ENCODE measurements at regions not wholly inside any gene's neighbourhood (a gene's known extent, or its start where the extent isn't known, plus 50 kb on each side); places are given as distances from the start of the nearest gene placed in this dataset.
"Not testable (repeated sequence)": the region's sequence is repeated elsewhere in the genome, so short reads cannot be mapped to it uniquely, and the experiment has no call there.

GRCh38 chr20:46785958-46786357, 76.5 kb downstream of the SLC2A10 start:
- no peak for DNase-seq (ENCODE audit: low read depth in 2 of 2)

- no peak for DNase-seq (ENCODE audit: low read depth in 2 of 2)
Measured at GRCh38 chr20:46786566-46786965, 77.1 kb downstream of the SLC2A10 start.

- no peak for DNase-seq (ENCODE audit: low read depth in 2 of 2)
Measured at GRCh38 chr20:46787991-46788762, 78.7 kb downstream of the SLC2A10 start.

GRCh38 chr20:46788763-46789091, 79.3 kb downstream of the SLC2A10 start:
- not testable (repeated sequence) for DNase-seq (ENCODE audit: low read depth in 2 of 2)

- no peak for DNase-seq (ENCODE audit: low read depth in 2 of 2)
Measured at GRCh38 chr20:46789339-46790028, 80.0 kb downstream of the SLC2A10 start.

- no peak for DNase-seq (ENCODE audit: low read depth in 2 of 2)
Measured at GRCh38 chr20:46791722-46792416, 82.4 kb downstream of the SLC2A10 start.

- no peak for DNase-seq (ENCODE audit: low read depth in 2 of 2)
Measured at GRCh38 chr20:46797206-46797605, 87.8 kb downstream of the SLC2A10 start.

GRCh38 chr20:46798430-46798829, 89.0 kb downstream of the SLC2A10 start:
- no peak for DNase-seq (ENCODE audit: low read depth in 2 of 2)

GRCh38 chr20:46799781-46800408, 90.4 kb downstream of the SLC2A10 start:
- DNase-seq (ENCODE audit: low read depth in 2 of 2): no peak

- DNase-seq (ENCODE audit: low read depth in 2 of 2): no peak
Measured at GRCh38 chr20:46800409-46800804, 91.0 kb downstream of the SLC2A10 start.

- DNase-seq (ENCODE audit: low read depth in 2 of 2): no peak
Measured at GRCh38 chr20:46801003-46801702, 91.7 kb downstream of the SLC2A10 start.

GRCh38 chr20:46802722-46803121, 91.9 kb upstream of the EYA2 start:
- DNase-seq (ENCODE audit: low read depth in 2 of 2): no peak

GRCh38 chr20:46803123-46804020, 91.3 kb upstream of the EYA2 start:
- no peak for DNase-seq (ENCODE audit: low read depth in 2 of 2)

GRCh38 chr20:46804126-46804525, 90.5 kb upstream of the EYA2 start:
- no peak for DNase-seq (ENCODE audit: low read depth in 2 of 2)

GRCh38 chr20:46805836-46806235, 88.8 kb upstream of the EYA2 start:
- no peak for DNase-seq (ENCODE audit: low read depth in 2 of 2)

GRCh38 chr20:46807998-46808397, 86.6 kb upstream of the EYA2 start:
- no peak for DNase-seq (ENCODE audit: low read depth in 2 of 2)

- no peak for DNase-seq (ENCODE audit: low read depth in 2 of 2)
Measured at GRCh38 chr20:46808565-46808964, 86.1 kb upstream of the EYA2 start.

GRCh38 chr20:46809706-46810360, 84.8 kb upstream of the EYA2 start:
- no peak for DNase-seq (ENCODE audit: low read depth in 2 of 2)

GRCh38 chr20:46810448-46811223, 84.0 kb upstream of the EYA2 start:
- DNase-seq (ENCODE audit: low read depth in 2 of 2): no peak
